Right ventricle myocardium superior (tissue), 1 donor: ENCODE measurements at regions not wholly inside any gene's neighbourhood (a gene's known extent, or its start where the extent isn't known, plus 50 kb on each side); places are given as distances from the start of the nearest gene placed in this dataset.

Experiments
- ATAC-seq: fragments of 200-7000 bp; cut with Tn5 transposase; one replicate; pipeline ENCODE4 v1.9.1; 2020; ENCODE audit warnings: mild to moderate bottlenecking; ENCODE audit not compliant: poor library complexity
- DNase-seq: peaks from one replicate; pipeline ENCODE4 v3.0.0-alpha.2; 2020
- intact Hi-C: fragments of 100-400 bp; cut with DNase I; formaldehyde crosslinking; loops from one replicate; pipeline ENCODE4 v1.11.2; 2022
- donor health status: DM: no; HTN: yes; CAD: no; lungs with severe emphysema.

GRCh38 chr18:32621034-32621433 lies 150.4 kb upstream of the GAREM1 start:
- intact Hi-C loops: no loop called here
- DNase-seq (no peak), ATAC-seq (no peak)

GRCh38 chr18:32618546-32618945 lies 147.9 kb upstream of the GAREM1 start:
- intact Hi-C loops: no loop called here
- no peak for DNase-seq
- no peak for ATAC-seq

GRCh38 chr18:32613821-32614220 lies 143.1 kb upstream of the GAREM1 start:
- no peak for ATAC-seq
- intact Hi-C loops: no loop called here
- no peak for DNase-seq

GRCh38 chr18:32612651-32613050 lies 142.0 kb upstream of the GAREM1 start:
- intact Hi-C loops: no loop called here
- ATAC-seq: no peak

GRCh38 chr18:32610176-32610575 lies 139.5 kb upstream of the GAREM1 start:
- no peak for ATAC-seq
- intact Hi-C loops: no loop called here
- DNase-seq: no peak

More at GRCh38 chr18:32612651-32613050, 142.0 kb upstream of the GAREM1 start:
- DNase-seq: no peak

GRCh38 chr18:32607816-32608215 lies 137.1 kb upstream of the GAREM1 start:
- intact Hi-C loops: no loop called here
- DNase-seq: no peak
- ATAC-seq: no peak

GRCh38 chr18:32598144-32598543 lies 127.5 kb upstream of the GAREM1 start:
- ATAC-seq: no peak
- intact Hi-C loops: no loop called here
- DNase-seq: no peak

GRCh38 chr18:32596501-32596900 lies 125.8 kb upstream of the GAREM1 start:
- ATAC-seq (no peak), DNase-seq (no peak)
- intact Hi-C loops: no loop called here

GRCh38 chr18:32595832-32596231 lies 125.2 kb upstream of the GAREM1 start:
- DNase-seq (no peak), ATAC-seq (no peak)
- intact Hi-C loops: no loop called here

GRCh38 chr18:32588191-32588590 lies 117.5 kb upstream of the GAREM1 start:
- intact Hi-C loops: no loop called here
- DNase-seq (no peak), ATAC-seq (no peak)

- ATAC-seq (no peak), DNase-seq (no peak)
- intact Hi-C loops: no loop called here
These were observed 112.7 kb upstream of the GAREM1 start for GRCh38 chr18:32583431-32583830.

GRCh38 chr18:32582455-32582854 lies 111.8 kb upstream of the GAREM1 start:
- ATAC-seq (no peak), DNase-seq (no peak)
- intact Hi-C loops: no loop called here

GRCh38 chr18:32577561-32577960 lies 106.9 kb upstream of the GAREM1 start:
- no peak for DNase-seq
- intact Hi-C loops: no loop called here
- ATAC-seq: no peak

- DNase-seq (no peak), ATAC-seq (no peak)
- intact Hi-C loops: no loop called here
These were observed 105.7 kb upstream of the GAREM1 start for GRCh38 chr18:32576296-32576916.

GRCh38 chr18:32566960-32567359 lies 96.3 kb upstream of the GAREM1 start:
- ATAC-seq (no peak), DNase-seq (no peak)
- intact Hi-C loops: no loop called here

GRCh38 chr18:32553640-32554365 lies 83.1 kb upstream of the GAREM1 start:
- intact Hi-C loops: no loop called here
- ATAC-seq: no peak
- DNase-seq: no peak

- no peak for ATAC-seq
- intact Hi-C loops: no loop called here
These were observed 82.5 kb upstream of the GAREM1 start for GRCh38 chr18:32553174-32553573.

GRCh38 chr18:32552421-32553030 lies 81.8 kb upstream of the GAREM1 start:
- ATAC-seq (peak; percentile 83), DNase-seq (no peak)
- intact Hi-C loops: no loop called here

More at GRCh38 chr18:32553174-32553573, 82.5 kb upstream of the GAREM1 start:
- DNase-seq: no peak

GRCh38 chr18:32550963-32551362 lies 80.3 kb upstream of the GAREM1 start:
- ATAC-seq: no peak
- no peak for DNase-seq
- intact Hi-C loops: loop anchor here (2.0 kb wide), 1 partner anchor 392 kb away; no protein-coding TSS in a partner anchor
